ENCODE measurements at regions not wholly inside any gene's neighbourhood (a gene's known extent, or its start where the extent isn't known, plus 50 kb on each side); places are given as distances from the start of the nearest gene placed in this dataset.

DNA sequence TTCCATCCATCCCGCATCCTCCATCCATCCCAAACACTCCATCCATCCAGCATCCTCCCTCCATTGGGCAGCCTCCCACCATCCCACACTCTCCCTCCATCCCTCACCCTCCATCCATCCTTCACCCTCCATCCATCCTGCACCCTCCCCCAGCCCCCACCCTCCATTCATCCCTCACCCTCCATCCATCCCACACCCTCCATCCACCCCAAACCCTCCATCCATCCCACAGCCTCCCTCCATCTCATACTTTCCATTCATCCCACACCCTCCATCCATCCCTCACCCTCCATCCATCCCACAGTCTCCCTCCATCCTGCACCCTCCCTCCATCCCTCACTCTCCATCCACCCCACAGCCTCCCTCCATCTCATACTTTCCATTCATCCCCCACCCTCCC lies 60.4 kb downstream of the FOXI2 start:
- intact Hi-C loops (cut with DNase I; ENCODE audit: low total_unique reads) = no loop called here
- H3K4me3 ChIP-seq (ENCODE audit: low read depth, poor library complexity, severe bottlenecking) = no peak overlapping the region
- DNase-seq (ENCODE audit: low spot score in 2 of 2) = no peak
- TF ChIP-seq POLR2A (IDR thresholded peaks at IDR 0.05) (no peak), CTCF (IDR thresholded peaks at IDR 0.05) (no peak)
- 95 to 96% methylated on average over 1 of the region's 1 CpG for WGBS, 2 donors

- H3K4me3 ChIP-seq (ENCODE audit: low read depth, poor library complexity, severe bottlenecking) = no peak overlapping the region
- DNase-seq (ENCODE audit: low spot score in 2 of 2) = no peak
- TF ChIP-seq POLR2A (IDR thresholded peaks at IDR 0.05) (no peak), CTCF (IDR thresholded peaks at IDR 0.05) (no peak)
- intact Hi-C loops (cut with DNase I; ENCODE audit: low total_unique reads) = no loop called here
- WGBS, 2 donors = 13 to 37% methylated on average over 3 to 6 of the region's 6 CpGs
Observed at GRCh38 chr10:127798111-127798510, 61.1 kb downstream of the FOXI2 start.

GRCh38 chr10:127801302-127801701 lies 64.3 kb downstream of the FOXI2 start:
- TF ChIP-seq CTCF (IDR thresholded peaks at IDR 0.05) = no peak
- no peak for TF ChIP-seq POLR2A (IDR thresholded peaks at IDR 0.05)
- no peak for DNase-seq (ENCODE audit: low spot score in 2 of 2)
- intact Hi-C loops (cut with DNase I; ENCODE audit: low total_unique reads) = no loop called here
- no peak overlapping the region for H3K4me3 ChIP-seq (ENCODE audit: low read depth, poor library complexity, severe bottlenecking)
- WGBS, 2 donors = 76 to 81% methylated on average over 3 of the region's 3 CpGs

- TF ChIP-seq CTCF (IDR thresholded peaks at IDR 0.05) (no peak), POLR2A (IDR thresholded peaks at IDR 0.05) (no peak)
- intact Hi-C loops (cut with DNase I; ENCODE audit: low total_unique reads) = no loop called here
Observed at GRCh38 chr10:127802531-127803095, 65.6 kb downstream of the FOXI2 start.

GRCh38 chr10:127804696-127805095 lies 67.7 kb downstream of the FOXI2 start:
- TF ChIP-seq CTCF (IDR thresholded peaks at IDR 0.05) = no peak
- WGBS, 2 donors = 83 to 89% methylated on average over 8 of the region's 8 CpGs
- H3K4me3 ChIP-seq (ENCODE audit: low read depth, poor library complexity, severe bottlenecking) = no peak overlapping the region
- intact Hi-C loops (cut with DNase I; ENCODE audit: low total_unique reads) = no loop called here
- DNase-seq (ENCODE audit: low spot score in 2 of 2) = no peak

More at GRCh38 chr10:127802531-127803095, 65.6 kb downstream of the FOXI2 start:
- DNase-seq (ENCODE audit: low spot score in 2 of 2) = no peak
- no peak overlapping the region for H3K4me3 ChIP-seq (ENCODE audit: low read depth, poor library complexity, severe bottlenecking)
- 70 to 71% methylated on average over 6 of the region's 6 CpGs for WGBS, 2 donors

- intact Hi-C loops (cut with DNase I; ENCODE audit: low total_unique reads) = no loop called here
- no peak for DNase-seq (ENCODE audit: low spot score in 2 of 2)
- TF ChIP-seq CTCF (IDR thresholded peaks at IDR 0.05) (no peak), POLR2A (IDR thresholded peaks at IDR 0.05) (no peak)
Observed at GRCh38 chr10:127805950-127806349, 69.0 kb downstream of the FOXI2 start.

More at GRCh38 chr10:127805950-127806349, 69.0 kb downstream of the FOXI2 start:
- H3K4me3 ChIP-seq (ENCODE audit: low read depth, poor library complexity, severe bottlenecking) = no peak overlapping the region
- WGBS, 2 donors = 29 to 52% methylated on average over 3 of the region's 3 CpGs
